ENCODE measurements at regions not wholly inside any gene's neighbourhood (a gene's known extent, or its start where the extent isn't known, plus 50 kb on each side); places are given as distances from the start of the nearest gene placed in this dataset.
"Not testable (repeated sequence)": the region's sequence is repeated elsewhere in the genome, so short reads cannot be mapped to it uniquely, and the experiment has no call there.

GRCh38 chr4:159787901-159788300, 685.0 kb downstream of the RAPGEF2 start:
- Mint-ChIP-seq H3K27me3 (ENCODE audit: low read depth) (no peaks in the 10 kb centered on the region; the same call in 1 of the 2 replicates), H3K4me1 (peaks cover 6% of the 10 kb centered on the region), H3K9me3 (peaks cover 49% of the 10 kb centered on the region), H3K36me3 (peaks cover 26% of the 10 kb centered on the region), H3K27ac (no peak overlapping the region), H3K4me3 (no peak overlapping the region)
- POLR2A ChIA-PET = no interaction called here
- no peak for TF ChIP-seq HMGA2 (CRISPR knock-in tag; IDR thresholded peaks at IDR 0.05)
- no peak for TF ChIP-seq SP1 (CRISPR knock-in tag; conservative IDR thresholded peaks at IDR 0.05)
- no peak for TF ChIP-seq ZNF263 (CRISPR knock-in tag; IDR thresholded peaks at IDR 0.05; ENCODE audit: low read depth)
- TF ChIP-seq ZNF416 (CRISPR knock-in tag; IDR thresholded peaks at IDR 0.05) = no peak
- DNase-seq (ENCODE audit: low spot score) (no peak), ATAC-seq (no peak)
- CTCF ChIA-PET = no interaction called here

GRCh38 chr4:159791334-159791733, 688.5 kb downstream of the RAPGEF2 start:
- ChIA-PET CTCF (no interaction called here), POLR2A (no interaction called here)
- no peak for TF ChIP-seq SP1 (CRISPR knock-in tag; conservative IDR thresholded peaks at IDR 0.05)
- TF ChIP-seq, protein P1, sequence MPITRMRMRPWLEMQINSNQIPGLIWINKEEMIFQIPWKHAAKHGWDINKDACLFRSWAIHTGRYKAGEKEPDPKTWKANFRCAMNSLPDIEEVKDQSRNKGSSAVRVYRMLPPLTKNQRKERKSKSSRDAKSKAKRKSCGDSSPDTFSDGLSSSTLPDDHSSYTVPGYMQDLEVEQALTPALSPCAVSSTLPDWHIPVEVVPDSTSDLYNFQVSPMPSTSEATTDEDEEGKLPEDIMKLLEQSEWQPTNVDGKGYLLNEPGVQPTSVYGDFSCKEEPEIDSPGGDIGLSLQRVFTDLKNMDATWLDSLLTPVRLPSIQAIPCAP (CRISPR knock-in tag; IDR thresholded peaks at IDR 0.05) = no peak
- no peak for TF ChIP-seq NR2C2 (CRISPR knock-in tag; IDR thresholded peaks at IDR 0.05)
- TF ChIP-seq, protein P2, sequence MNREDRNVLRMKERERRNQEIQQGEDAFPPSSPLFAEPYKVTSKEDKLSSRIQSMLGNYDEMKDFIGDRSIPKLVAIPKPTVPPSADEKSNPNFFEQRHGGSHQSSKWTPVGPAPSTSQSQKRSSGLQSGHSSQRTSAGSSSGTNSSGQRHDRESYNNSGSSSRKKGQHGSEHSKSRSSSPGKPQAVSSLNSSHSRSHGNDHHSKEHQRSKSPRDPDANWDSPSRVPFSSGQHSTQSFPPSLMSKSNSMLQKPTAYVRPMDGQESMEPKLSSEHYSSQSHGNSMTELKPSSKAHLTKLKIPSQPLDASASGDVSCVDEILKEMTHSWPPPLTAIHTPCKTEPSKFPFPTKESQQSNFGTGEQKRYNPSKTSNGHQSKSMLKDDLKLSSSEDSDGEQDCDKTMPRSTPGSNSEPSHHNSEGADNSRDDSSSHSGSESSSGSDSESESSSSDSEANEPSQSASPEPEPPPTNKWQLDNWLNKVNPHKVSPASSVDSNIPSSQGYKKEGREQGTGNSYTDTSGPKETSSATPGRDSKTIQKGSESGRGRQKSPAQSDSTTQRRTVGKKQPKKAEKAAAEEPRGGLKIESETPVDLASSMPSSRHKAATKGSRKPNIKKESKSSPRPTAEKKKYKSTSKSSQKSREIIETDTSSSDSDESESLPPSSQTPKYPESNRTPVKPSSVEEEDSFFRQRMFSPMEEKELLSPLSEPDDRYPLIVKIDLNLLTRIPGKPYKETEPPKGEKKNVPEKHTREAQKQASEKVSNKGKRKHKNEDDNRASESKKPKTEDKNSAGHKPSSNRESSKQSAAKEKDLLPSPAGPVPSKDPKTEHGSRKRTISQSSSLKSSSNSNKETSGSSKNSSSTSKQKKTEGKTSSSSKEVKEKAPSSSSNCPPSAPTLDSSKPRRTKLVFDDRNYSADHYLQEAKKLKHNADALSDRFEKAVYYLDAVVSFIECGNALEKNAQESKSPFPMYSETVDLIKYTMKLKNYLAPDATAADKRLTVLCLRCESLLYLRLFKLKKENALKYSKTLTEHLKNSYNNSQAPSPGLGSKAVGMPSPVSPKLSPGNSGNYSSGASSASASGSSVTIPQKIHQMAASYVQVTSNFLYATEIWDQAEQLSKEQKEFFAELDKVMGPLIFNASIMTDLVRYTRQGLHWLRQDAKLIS (CRISPR knock-in tag; IDR thresholded peaks at IDR 0.05; ENCODE audit: borderline replicate concordance) = no peak
- TF ChIP-seq PRRX2 (CRISPR knock-in tag; IDR thresholded peaks at IDR 0.05) = no peak
- no peak for TF ChIP-seq ZNF396 (CRISPR knock-in tag; IDR thresholded peaks at IDR 0.05; ENCODE audit: borderline replicate concordance)
- no peak for TF ChIP-seq E2F5 (CRISPR knock-in tag; IDR thresholded peaks at IDR 0.05)
- no peak overlapping the region for H3K27ac Mint-ChIP-seq
- DNase-seq (ENCODE audit: low spot score) (no peak), ATAC-seq (no peak)
- peaks cover 6% of the 10 kb centered on the region for H3K4me1 Mint-ChIP-seq
- no peak overlapping the region for H3K4me3 Mint-ChIP-seq
- H3K9me3 Mint-ChIP-seq = peaks cover 31% of the 10 kb centered on the region
- H3K27me3 Mint-ChIP-seq (ENCODE audit: low read depth) = no peaks in the 10 kb centered on the region; the same call in 1 of the 2 replicates
- peaks cover 21% of the 10 kb centered on the region for H3K36me3 Mint-ChIP-seq

GRCh38 chr4:159804592-159804991, 701.7 kb downstream of the RAPGEF2 start:
- CTCF ChIA-PET; POLR2A ChIA-PET; H3K4me3 Mint-ChIP-seq; ATAC-seq; H3K27ac Mint-ChIP-seq; H3K4me1 Mint-ChIP-seq; H3K27me3 Mint-ChIP-seq (ENCODE audit: low read depth): not testable (repeated sequence)
- peaks cover 15% of the 10 kb centered on the region for H3K36me3 Mint-ChIP-seq
- peak; percentile 55 for DNase-seq (ENCODE audit: low spot score)
- H3K9me3 Mint-ChIP-seq = peaks cover 20% of the 10 kb centered on the region

DNA sequence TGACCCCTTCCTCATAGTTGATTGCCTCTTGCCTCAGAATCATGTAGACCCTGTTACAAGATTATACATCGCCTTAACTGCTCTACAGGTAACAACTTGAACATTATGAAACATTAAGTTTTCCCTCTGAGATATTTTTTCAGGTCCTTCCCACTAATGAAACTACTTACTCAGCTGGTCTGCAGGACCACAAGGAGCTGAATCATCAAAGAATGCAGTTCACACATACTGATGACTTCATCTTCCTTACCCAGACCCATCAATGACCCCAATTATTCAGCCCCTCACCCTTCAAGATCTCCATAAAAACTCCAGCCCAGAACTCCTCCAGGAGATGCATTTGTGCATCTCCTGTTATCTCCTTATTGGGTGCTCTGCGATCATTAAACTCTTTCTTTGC, 720.9 kb downstream of the RAPGEF2 start:
- peaks cover 20% of the 10 kb centered on the region for H3K9me3 Mint-ChIP-seq
- ChIA-PET CTCF (no interaction called here), POLR2A (no interaction called here)
- no peaks in the 10 kb centered on the region for H3K4me1 Mint-ChIP-seq
- no peak for ATAC-seq
- no peaks in the 10 kb centered on the region; the same call in 1 of the 2 replicates for H3K36me3 Mint-ChIP-seq
- DNase-seq (ENCODE audit: low spot score) = no peak
- no peaks in the 10 kb centered on the region for H3K27me3 Mint-ChIP-seq (ENCODE audit: low read depth)
- no peak overlapping the region for H3K4me3 Mint-ChIP-seq
- H3K27ac Mint-ChIP-seq = no peak overlapping the region
- TF ChIP-seq, protein P1 (CRISPR knock-in tag; IDR thresholded peaks at IDR 0.05) = no peak
- TF ChIP-seq FOXP1 (CRISPR knock-in tag; IDR thresholded peaks at IDR 0.05; ENCODE audit: borderline replicate concordance) (no peak), CBFB (CRISPR knock-in tag; IDR thresholded peaks at IDR 0.05; ENCODE audit: low read depth) (no peak), ZNF416 (CRISPR knock-in tag; IDR thresholded peaks at IDR 0.05) (no peak), NR3C1 (CRISPR knock-in tag; conservative IDR thresholded peaks at IDR 0.05; ENCODE audit: low read depth) (no peak), NFYB (CRISPR knock-in tag; conservative IDR thresholded peaks at IDR 0.05; ENCODE audit: low read depth) (no peak), E2F4 (CRISPR knock-in tag; IDR thresholded peaks at IDR 0.05; ENCODE audit: borderline replicate concordance, low read depth) (no peak), GTF2I (CRISPR knock-in tag; conservative IDR thresholded peaks at IDR 0.05) (no peak)
- TF ChIP-seq, protein P3, sequence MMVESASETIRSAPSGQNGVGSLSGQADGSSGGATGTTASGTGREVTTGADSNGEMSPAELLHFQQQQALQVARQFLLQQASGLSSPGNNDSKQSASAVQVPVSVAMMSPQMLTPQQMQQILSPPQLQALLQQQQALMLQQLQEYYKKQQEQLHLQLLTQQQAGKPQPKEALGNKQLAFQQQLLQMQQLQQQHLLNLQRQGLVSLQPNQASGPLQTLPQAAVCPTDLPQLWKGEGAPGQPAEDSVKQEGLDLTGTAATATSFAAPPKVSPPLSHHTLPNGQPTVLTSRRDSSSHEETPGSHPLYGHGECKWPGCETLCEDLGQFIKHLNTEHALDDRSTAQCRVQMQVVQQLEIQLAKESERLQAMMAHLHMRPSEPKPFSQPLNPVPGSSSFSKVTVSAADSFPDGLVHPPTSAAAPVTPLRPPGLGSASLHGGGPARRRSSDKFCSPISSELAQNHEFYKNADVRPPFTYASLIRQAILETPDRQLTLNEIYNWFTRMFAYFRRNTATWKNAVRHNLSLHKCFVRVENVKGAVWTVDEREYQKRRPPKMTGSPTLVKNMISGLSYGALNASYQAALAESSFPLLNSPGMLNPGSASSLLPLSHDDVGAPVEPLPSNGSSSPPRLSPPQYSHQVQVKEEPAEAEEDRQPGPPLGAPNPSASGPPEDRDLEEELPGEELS (CRISPR knock-in tag; IDR thresholded peaks at IDR 0.05) = no peak
- TF ChIP-seq, protein P4, sequence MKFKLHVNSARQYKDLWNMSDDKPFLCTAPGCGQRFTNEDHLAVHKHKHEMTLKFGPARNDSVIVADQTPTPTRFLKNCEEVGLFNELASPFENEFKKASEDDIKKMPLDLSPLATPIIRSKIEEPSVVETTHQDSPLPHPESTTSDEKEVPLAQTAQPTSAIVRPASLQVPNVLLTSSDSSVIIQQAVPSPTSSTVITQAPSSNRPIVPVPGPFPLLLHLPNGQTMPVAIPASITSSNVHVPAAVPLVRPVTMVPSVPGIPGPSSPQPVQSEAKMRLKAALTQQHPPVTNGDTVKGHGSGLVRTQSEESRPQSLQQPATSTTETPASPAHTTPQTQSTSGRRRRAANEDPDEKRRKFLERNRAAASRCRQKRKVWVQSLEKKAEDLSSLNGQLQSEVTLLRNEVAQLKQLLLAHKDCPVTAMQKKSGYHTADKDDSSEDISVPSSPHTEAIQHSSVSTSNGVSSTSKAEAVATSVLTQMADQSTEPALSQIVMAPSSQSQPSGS (CRISPR knock-in tag; IDR thresholded peaks at IDR 0.05; ENCODE audit: borderline replicate concordance, low read depth) = no peak

All from WTC11 (cell line).